ENCODE measurements at regions not wholly inside any gene's neighbourhood (a gene's known extent, or its start where the extent isn't known, plus 50 kb on each side); places are given as distances from the start of the nearest gene placed in this dataset.
"Not testable (repeated sequence)": the region's sequence is repeated elsewhere in the genome, so short reads cannot be mapped to it uniquely, and the experiment has no call there.

GRCh38 chr4:27978427-27979109, 1117.9 kb downstream of the STIM2 start:
- H3K4me3 Mint-ChIP-seq (ENCODE audit: unreplicated experiment); H3K9me3 Mint-ChIP-seq (ENCODE audit: unreplicated experiment); H4K20me1 ChIP-seq (ENCODE audit: insufficient read depth, low read length); H3K79me2 ChIP-seq (ENCODE audit: insufficient read depth, low read length); FAIRE-seq; H3K27ac Mint-ChIP-seq (ENCODE audit: unreplicated experiment); H3K27ac ChIP-seq (ENCODE audit: low read depth, low read length); DNase-seq (ENCODE audit: low read depth); H2AFZ ChIP-seq (ENCODE audit: low read depth, low read length); H3K4me1 ChIP-seq (ENCODE audit: insufficient read depth, low read length); H3K9me3 ChIP-seq (ENCODE audit: insufficient read depth, low read depth, low read length); H3K4me2 ChIP-seq (ENCODE audit: low read length); H3K27me3 Mint-ChIP-seq (ENCODE audit: low read depth, unreplicated experiment); H3K4me3 ChIP-seq (ENCODE audit: insufficient read depth, low read depth, low read length); H3K4me1 Mint-ChIP-seq (ENCODE audit: low read depth, unreplicated experiment); H3K36me3 ChIP-seq (ENCODE audit: insufficient read depth, low read length); H3K36me3 Mint-ChIP-seq (ENCODE audit: low read depth, unreplicated experiment); H3K9ac ChIP-seq (ENCODE audit: low read length); H3K27me3 ChIP-seq (ENCODE audit: insufficient read depth, low read length): not testable (repeated sequence)

DNA sequence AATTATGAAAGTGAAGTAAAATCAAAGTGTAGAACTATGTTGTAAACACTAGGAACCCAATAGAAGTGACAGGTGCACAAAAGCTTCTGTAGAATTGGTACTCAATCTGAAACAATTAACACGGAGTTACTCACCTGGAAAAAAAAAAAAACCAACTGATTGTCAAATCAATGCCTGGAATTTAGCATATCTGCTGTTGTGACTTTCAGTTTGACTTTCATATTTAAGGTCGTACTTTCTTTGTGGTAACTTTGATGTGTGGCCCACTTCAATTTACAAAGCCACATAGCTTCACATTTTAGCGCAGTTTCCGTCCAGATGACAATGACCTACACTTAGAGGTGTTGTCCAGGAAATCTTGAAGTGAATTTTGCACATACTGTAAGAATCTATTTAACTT, 1124.9 kb downstream of the STIM2 start:
- no peaks in the 10 kb centered on the region for H3K9me3 Mint-ChIP-seq (ENCODE audit: unreplicated experiment)
- no peaks in the 10 kb centered on the region for H4K20me1 ChIP-seq (ENCODE audit: insufficient read depth, low read length)
- H3K27me3 Mint-ChIP-seq (ENCODE audit: low read depth, unreplicated experiment), result no peaks in the 10 kb centered on the region
- no peaks in the 10 kb centered on the region for H3K36me3 Mint-ChIP-seq (ENCODE audit: low read depth, unreplicated experiment)
- H3K36me3 ChIP-seq (ENCODE audit: insufficient read depth, low read length), result no peaks in the 10 kb centered on the region
- no peak overlapping the region for H2AFZ ChIP-seq (ENCODE audit: low read depth, low read length)
- no peak overlapping the region for H3K4me3 Mint-ChIP-seq (ENCODE audit: unreplicated experiment)
- no peaks in the 10 kb centered on the region for H3K9me3 ChIP-seq (ENCODE audit: insufficient read depth, low read depth, low read length)
- no peak for DNase-seq (ENCODE audit: low read depth)
- H3K9ac ChIP-seq (ENCODE audit: low read length), result no peak overlapping the region
- no peak for FAIRE-seq
- no peaks in the 10 kb centered on the region for H3K4me1 ChIP-seq (ENCODE audit: insufficient read depth, low read length)
- no peak for TF ChIP-seq EZH2 (IDR thresholded peaks at IDR 0.05; ENCODE audit: insufficient read depth, low read length)
- TF ChIP-seq, protein P1, sequence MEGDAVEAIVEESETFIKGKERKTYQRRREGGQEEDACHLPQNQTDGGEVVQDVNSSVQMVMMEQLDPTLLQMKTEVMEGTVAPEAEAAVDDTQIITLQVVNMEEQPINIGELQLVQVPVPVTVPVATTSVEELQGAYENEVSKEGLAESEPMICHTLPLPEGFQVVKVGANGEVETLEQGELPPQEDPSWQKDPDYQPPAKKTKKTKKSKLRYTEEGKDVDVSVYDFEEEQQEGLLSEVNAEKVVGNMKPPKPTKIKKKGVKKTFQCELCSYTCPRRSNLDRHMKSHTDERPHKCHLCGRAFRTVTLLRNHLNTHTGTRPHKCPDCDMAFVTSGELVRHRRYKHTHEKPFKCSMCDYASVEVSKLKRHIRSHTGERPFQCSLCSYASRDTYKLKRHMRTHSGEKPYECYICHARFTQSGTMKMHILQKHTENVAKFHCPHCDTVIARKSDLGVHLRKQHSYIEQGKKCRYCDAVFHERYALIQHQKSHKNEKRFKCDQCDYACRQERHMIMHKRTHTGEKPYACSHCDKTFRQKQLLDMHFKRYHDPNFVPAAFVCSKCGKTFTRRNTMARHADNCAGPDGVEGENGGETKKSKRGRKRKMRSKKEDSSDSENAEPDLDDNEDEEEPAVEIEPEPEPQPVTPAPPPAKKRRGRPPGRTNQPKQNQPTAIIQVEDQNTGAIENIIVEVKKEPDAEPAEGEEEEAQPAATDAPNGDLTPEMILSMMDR (IDR thresholded peaks at IDR 0.05; ENCODE audit: insufficient read depth, low read depth, low read length), result no peak
- no peaks in the 10 kb centered on the region for H3K27me3 ChIP-seq (ENCODE audit: insufficient read depth, low read length)
- H3K4me3 ChIP-seq (ENCODE audit: insufficient read depth, low read depth, low read length), result no peak overlapping the region
- H3K27ac Mint-ChIP-seq (ENCODE audit: unreplicated experiment), result no peak overlapping the region
- no peak overlapping the region for H3K4me2 ChIP-seq (ENCODE audit: low read length)
- H3K4me1 Mint-ChIP-seq (ENCODE audit: low read depth, unreplicated experiment), result no peaks in the 10 kb centered on the region
- H3K79me2 ChIP-seq (ENCODE audit: insufficient read depth, low read length), result no peaks in the 10 kb centered on the region
- no peak overlapping the region for H3K27ac ChIP-seq (ENCODE audit: low read depth, low read length)

DNA sequence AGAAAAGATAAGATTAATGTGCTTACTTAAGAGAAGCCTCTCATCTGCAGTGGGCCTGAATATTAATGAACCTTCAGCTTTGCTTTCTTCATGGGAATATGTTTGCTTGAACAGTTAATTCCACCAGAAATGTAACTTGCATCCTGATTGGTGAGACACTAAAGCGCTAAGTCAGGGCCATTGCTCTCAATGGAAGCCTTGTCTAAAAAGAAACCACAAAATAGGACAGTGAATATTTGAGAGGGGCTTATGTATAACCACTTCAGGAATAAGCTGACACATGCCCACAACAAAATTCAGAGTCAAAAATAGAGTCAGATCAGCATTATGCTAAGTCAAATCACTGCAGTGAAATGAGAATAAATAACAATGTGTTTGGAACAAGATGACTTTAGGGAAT, 1125.8 kb downstream of the STIM2 start:
- no peak overlapping the region for H3K4me3 ChIP-seq (ENCODE audit: insufficient read depth, low read depth, low read length)
- no peak overlapping the region for H3K27ac ChIP-seq (ENCODE audit: low read depth, low read length)
- FAIRE-seq (no peak), DNase-seq (ENCODE audit: low read depth) (no peak)
- H3K9me3 ChIP-seq (ENCODE audit: insufficient read depth, low read depth, low read length), result no peaks in the 10 kb centered on the region
- no peaks in the 10 kb centered on the region for H4K20me1 ChIP-seq (ENCODE audit: insufficient read depth, low read length)
- H3K9ac ChIP-seq (ENCODE audit: low read length), result no peak overlapping the region
- no peak overlapping the region for H3K4me3 Mint-ChIP-seq (ENCODE audit: unreplicated experiment)
- no peaks in the 10 kb centered on the region for H3K79me2 ChIP-seq (ENCODE audit: insufficient read depth, low read length)
- no peak overlapping the region for H2AFZ ChIP-seq (ENCODE audit: low read depth, low read length)
- no peaks in the 10 kb centered on the region for H3K36me3 ChIP-seq (ENCODE audit: insufficient read depth, low read length)
- no peak overlapping the region for H3K27ac Mint-ChIP-seq (ENCODE audit: unreplicated experiment)
- H3K4me1 ChIP-seq (ENCODE audit: insufficient read depth, low read length), result no peaks in the 10 kb centered on the region
- no peaks in the 10 kb centered on the region for H3K27me3 Mint-ChIP-seq (ENCODE audit: low read depth, unreplicated experiment)
- H3K4me2 ChIP-seq (ENCODE audit: low read length), result no peak overlapping the region
- H3K4me1 Mint-ChIP-seq (ENCODE audit: low read depth, unreplicated experiment), result no peaks in the 10 kb centered on the region
- H3K36me3 Mint-ChIP-seq (ENCODE audit: low read depth, unreplicated experiment), result no peaks in the 10 kb centered on the region
- H3K9me3 Mint-ChIP-seq (ENCODE audit: unreplicated experiment), result no peaks in the 10 kb centered on the region
- no peaks in the 10 kb centered on the region for H3K27me3 ChIP-seq (ENCODE audit: insufficient read depth, low read length)
- TF ChIP-seq, protein P1 (IDR thresholded peaks at IDR 0.05; ENCODE audit: insufficient read depth, low read depth, low read length), result no peak
- no peak for TF ChIP-seq EZH2 (IDR thresholded peaks at IDR 0.05; ENCODE audit: insufficient read depth, low read length)

All from astrocyte (in vitro differentiated cells and primary cell).